NOMO-1 treated with dmso at 0.1 percent for 144 hours (cell line): ENCODE measurements at regions not wholly inside any gene's neighbourhood (a gene's known extent, or its start where the extent isn't known, plus 50 kb on each side); places are given as distances from the start of the nearest gene placed in this dataset.
"Not testable (repeated sequence)": the region's sequence is repeated elsewhere in the genome, so short reads cannot be mapped to it uniquely, and the experiment has no call there.

ENCODE experiments used
- DNase-seq: peaks from one replicate; lab custom pipeline; 2025; ENCODE audit not compliant: unreplicated experiment; lab: John Stamatoyannopoulos, UW

- no peak for DNase-seq
Observed at GRCh38 chr7:52406808-52407207, 628.6 kb upstream of the POM121L12 start.

- no peak for DNase-seq
Observed at GRCh38 chr7:52382731-52383130, 652.7 kb upstream of the POM121L12 start.

GRCh38 chr7:52369922-52370321, 665.5 kb upstream of the POM121L12 start:
- no peak for DNase-seq

GRCh38 chr7:52365349-52365748, 670.1 kb upstream of the POM121L12 start:
- no peak for DNase-seq

- DNase-seq: no peak
Observed at GRCh38 chr7:52362521-52362920, 672.9 kb upstream of the POM121L12 start.

GRCh38 chr7:52360541-52360940, 674.9 kb upstream of the POM121L12 start:
- no peak for DNase-seq

GRCh38 chr7:52355053-52355452, 680.4 kb upstream of the POM121L12 start:
- DNase-seq: no peak

- DNase-seq: no peak
Observed at GRCh38 chr7:52352013-52352981, 683.1 kb upstream of the POM121L12 start.

GRCh38 chr7:52344015-52344414, 691.4 kb upstream of the POM121L12 start:
- no peak for DNase-seq

GRCh38 chr7:52340067-52340466, 695.4 kb upstream of the POM121L12 start:
- DNase-seq: no peak

GRCh38 chr7:52328328-52328727, 707.1 kb upstream of the POM121L12 start:
- not testable (repeated sequence) for DNase-seq

GRCh38 chr7:52325237-52325636, 710.2 kb upstream of the POM121L12 start:
- no peak for DNase-seq

GRCh38 chr7:52323202-52323746, 712.2 kb upstream of the POM121L12 start:
- no peak for DNase-seq

- no peak for DNase-seq
Observed at GRCh38 chr7:52320610-52321009, 714.8 kb upstream of the POM121L12 start.

- DNase-seq: no peak
Observed at GRCh38 chr7:52317921-52318320, 717.5 kb upstream of the POM121L12 start.

- DNase-seq: no peak
Observed at GRCh38 chr7:52311886-52312285, 723.5 kb upstream of the POM121L12 start.

- no peak for DNase-seq
Observed at GRCh38 chr7:52309631-52310030, 725.8 kb upstream of the POM121L12 start.

- no peak for DNase-seq
Observed at GRCh38 chr7:52302765-52303520, 732.5 kb upstream of the POM121L12 start.

- no peak for DNase-seq
Observed at GRCh38 chr7:52297128-52297527, 738.3 kb upstream of the POM121L12 start.

GRCh38 chr7:52294942-52295341, 740.5 kb upstream of the POM121L12 start:
- no peak for DNase-seq

- DNase-seq: no peak
Observed at GRCh38 chr7:52289247-52289646, 746.2 kb upstream of the POM121L12 start.

- DNase-seq: no peak
Observed at GRCh38 chr7:52287698-52288097, 747.7 kb upstream of the POM121L12 start.
